Renal cortex interstitium (tissue), 11 donors: ENCODE measurements at regions not wholly inside any gene's neighbourhood (a gene's known extent, or its start where the extent isn't known, plus 50 kb on each side); places are given as distances from the start of the nearest gene placed in this dataset.
A peak's percentile ranks its signal among the peaks of the same experiment; 100 is the strongest.
"Not testable (repeated sequence)": the region's sequence is repeated elsewhere in the genome, so short reads cannot be mapped to it uniquely, and the experiment has no call there.

Experiments
- DNase-seq, 11 donors: peaks; one replicate each; pipeline ENCODE4 v3.0.0-alpha.2; 2013; ENCODE audit warnings: low read depth in 9 of 11, low spot score in 4 of 11; ENCODE audit errors: extremely low read depth in 1 of 11

- no peak for DNase-seq
Measured at GRCh38 chr16:51851111-51851510, 695.8 kb downstream of the TOX3 start.

- no peak for DNase-seq
Measured at GRCh38 chr16:51849715-51850114, 697.2 kb downstream of the TOX3 start.

- peak in 9 of 11 donors; percentile 57 to 85 (median 75) for DNase-seq
Measured at GRCh38 chr16:51845586-51846305, 694.7 kb upstream of the SALL1 start.

DNA sequence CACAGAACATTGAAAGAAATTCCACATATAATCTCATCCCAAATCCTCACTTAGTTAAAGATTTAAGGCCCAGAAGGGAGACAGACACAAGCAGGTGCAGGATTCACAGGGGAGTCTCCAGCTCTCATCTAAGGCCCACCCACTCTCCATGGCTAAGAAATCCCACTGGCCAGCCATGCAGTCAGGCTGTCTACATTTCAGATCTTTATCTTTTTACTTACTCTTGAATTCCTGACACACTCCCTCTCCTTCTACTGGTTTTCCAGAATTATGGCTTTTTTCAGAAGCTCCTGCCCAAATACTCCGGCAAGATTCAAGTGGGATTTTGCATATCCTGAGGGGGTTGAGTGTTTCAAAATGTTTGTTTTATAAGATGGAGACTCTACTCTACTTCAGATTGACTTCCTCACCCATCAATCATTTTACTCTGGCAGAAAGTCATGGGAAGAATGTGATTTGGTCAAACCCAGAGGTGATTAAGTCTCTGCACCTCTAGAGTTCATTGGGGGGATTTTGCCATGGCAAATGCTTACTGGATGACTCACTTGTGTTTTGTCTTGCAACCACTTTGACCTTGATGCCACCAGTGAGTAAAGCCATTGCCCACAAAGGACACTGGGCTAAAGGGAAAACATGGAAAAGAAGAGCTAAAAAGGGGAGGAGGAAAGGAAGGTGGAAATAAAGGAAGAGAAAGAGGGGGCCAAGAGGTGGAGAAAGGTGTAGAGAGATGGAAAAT is 688.8 kb upstream of the SALL1 start:
- no peak for DNase-seq

- no peak for DNase-seq
Measured at GRCh38 chr16:51834794-51835193, 683.7 kb upstream of the SALL1 start.

DNA sequence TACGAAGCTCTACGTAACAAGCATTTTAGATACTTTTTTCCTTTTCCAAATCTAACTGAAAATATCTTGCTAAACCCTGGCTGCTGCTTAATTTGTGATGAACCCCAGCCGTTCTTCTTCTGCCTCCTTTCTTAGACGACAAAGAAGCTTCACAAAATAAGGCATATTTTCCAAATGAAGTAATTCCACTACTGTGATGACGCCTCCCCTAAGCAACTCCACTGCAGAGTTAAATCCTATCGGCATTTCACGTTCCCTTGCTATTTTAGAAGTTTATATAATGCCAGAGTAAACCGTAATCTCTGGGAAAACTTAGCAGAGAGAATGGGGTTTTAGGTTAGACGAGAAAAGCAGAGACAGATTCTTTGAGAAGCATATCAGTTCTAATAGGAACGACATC is 683.1 kb upstream of the SALL1 start:
- peak in 3 of 11 donors; percentile 29 to 51 (median 44) for DNase-seq

DNA sequence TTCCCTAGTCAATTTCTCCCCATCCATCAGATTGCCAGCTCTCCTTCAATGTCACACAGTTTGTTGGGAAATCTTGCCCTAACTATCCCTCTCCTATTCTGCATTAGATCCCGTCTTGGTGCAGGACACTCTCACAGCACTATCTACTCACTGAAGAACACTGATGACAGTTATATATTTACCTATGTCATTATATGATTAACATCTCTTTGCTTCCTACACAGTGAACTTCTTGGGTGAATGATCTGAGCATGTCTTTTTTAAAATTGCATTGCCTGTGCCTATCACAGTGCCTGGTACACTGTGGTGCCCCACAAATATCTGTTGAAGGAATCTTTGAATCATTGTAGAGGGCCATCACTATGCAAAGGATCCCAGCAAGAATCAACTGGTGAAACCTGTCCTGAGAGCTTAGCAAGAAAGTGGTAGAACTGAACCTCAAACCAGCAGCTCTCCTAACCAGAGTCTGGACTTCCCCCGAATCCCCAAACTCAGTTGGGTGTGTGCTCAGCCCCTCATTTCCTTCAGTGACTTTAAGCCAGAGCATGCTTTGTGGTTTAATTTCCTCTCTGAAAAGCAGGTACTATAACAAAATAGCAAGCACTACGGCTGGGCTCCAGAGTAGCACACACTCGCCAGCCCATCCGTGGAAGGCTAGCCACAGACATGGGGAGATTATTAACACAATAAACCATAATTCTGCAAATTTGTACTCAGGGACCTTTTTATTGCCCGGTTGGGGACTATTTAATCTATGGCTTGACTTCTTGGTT is 680.7 kb upstream of the SALL1 start:
- DNase-seq = no peak

GRCh38 chr16:51831034-51831433 is 680.0 kb upstream of the SALL1 start:
- DNase-seq = not testable (repeated sequence)

DNA sequence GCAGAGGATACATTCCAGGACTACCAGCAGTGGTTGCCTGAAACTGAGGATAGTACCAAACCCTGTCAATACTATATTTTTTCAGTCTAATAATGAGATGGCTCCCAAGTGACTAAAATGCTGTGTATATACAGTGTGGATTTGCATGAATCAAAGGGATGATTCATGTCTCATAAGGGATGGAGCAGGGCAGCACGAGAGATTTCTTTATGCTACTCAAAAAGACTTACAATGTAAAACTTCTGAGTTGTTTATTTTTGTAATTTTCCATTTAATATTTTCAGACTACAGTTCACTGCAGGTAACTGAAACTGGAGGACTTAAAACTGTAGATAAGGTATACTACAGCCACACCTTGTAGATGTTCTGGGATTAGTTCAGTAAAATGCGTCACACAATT is 674.7 kb upstream of the SALL1 start:
- DNase-seq = no peak

GRCh38 chr16:51822471-51822870 is 671.4 kb upstream of the SALL1 start:
- DNase-seq = no peak

- no peak for DNase-seq
Measured at GRCh38 chr16:51821527-51821926, 670.5 kb upstream of the SALL1 start.

DNA sequence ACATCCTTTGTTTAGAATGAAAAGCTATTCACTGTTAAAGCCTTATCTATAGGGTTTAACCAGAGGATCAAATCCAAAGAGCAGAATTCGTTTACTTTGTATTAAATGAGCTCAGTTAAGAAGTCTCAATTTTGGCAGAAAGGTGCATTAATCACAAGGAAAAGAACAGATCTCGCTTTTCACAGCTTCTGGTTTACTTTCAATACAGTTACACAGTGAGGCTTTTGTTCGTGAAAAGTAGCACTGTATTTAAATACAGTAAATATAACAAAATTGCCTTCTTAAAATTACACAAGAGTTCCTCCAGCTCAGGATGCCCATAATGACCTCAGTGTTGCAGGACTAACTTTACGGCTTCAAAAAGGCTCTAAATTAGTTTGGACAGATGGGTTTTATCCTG is 669.1 kb upstream of the SALL1 start:
- DNase-seq = no peak

- DNase-seq = peak in 9 of 11 donors; percentile 42 to 76 (median 54)
Measured at GRCh38 chr16:51818342-51818944, 667.4 kb upstream of the SALL1 start.

- no peak for DNase-seq
Measured at GRCh38 chr16:51816929-51817328, 665.9 kb upstream of the SALL1 start.

DNA sequence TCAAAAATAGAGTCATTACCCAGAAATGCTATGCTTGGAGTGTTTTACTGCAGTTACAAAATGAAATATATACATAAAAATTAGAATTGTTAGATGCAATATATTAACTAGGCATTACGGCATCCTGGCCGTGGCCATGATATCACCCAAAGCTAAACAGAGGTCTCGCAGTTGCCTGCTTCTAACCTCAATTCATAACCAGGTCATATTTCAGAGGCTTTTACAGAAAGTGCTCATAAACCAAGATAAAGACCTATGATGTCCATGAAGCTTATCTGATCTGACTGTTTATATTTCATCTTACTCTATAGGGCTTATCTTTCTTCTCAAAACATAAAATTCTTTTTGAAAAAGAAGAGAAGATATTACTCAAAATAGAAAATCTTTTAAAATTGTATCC is 664.5 kb upstream of the SALL1 start:
- DNase-seq = no peak

DNA sequence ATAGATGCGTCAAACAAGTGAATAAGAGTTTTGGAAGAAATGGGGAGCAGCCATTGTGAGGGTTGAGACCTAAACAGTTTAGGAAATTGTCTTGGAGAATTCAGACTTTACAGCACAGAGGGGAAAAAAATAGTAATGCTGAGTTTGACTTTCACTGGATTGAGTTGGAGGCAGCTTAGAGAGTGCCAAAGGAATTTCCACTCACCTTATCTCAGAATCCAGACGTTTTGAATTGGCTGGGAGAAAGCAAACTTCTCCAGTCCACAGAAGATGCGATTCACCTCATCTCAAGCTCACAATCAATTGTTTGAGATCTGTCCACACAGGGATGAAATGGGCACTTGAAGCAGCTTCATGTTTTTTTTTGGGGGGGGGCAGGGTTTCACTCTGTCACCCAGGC is 663.5 kb upstream of the SALL1 start:
- no peak for DNase-seq

DNA sequence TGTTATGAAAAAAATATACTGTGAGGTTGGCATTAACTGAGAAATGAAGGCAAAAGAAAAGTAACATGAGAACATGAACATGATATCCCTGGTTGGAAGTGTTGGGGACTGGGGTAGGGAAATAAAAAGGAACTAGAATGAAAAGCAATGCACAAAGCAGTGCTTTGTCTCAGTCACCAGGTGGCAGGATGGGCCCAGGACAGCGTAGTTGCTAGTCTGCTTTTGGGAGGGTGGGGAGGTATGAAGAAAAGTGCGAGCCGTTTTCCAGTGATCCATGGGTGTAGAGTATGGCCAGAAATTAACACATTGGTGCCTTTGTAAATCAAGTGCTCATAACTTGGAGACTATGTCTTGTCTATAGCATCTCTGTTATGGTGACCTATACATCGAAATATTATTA is 662.5 kb upstream of the SALL1 start:
- DNase-seq = no peak

DNA sequence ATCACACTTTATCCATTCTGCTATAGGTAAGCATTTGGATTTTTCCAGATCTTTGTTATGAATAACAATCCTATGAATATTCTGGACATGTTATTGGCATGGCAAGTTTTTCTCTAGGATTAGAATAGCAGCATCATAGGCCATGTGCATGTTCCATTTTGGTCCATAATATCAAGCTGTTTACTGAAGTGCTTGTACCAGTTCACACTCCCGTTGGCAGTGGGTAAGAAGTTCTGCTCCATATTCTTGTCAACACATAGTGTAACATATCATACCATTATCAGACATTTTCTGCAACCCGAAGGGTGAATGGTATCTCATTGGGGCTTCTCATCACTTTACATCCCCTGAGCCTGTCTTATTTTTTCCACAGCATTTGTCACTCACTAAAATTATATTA is 661.9 kb upstream of the SALL1 start:
- no peak for DNase-seq

GRCh38 chr16:51807551-51807950 is 656.5 kb upstream of the SALL1 start:
- no peak for DNase-seq

DNA sequence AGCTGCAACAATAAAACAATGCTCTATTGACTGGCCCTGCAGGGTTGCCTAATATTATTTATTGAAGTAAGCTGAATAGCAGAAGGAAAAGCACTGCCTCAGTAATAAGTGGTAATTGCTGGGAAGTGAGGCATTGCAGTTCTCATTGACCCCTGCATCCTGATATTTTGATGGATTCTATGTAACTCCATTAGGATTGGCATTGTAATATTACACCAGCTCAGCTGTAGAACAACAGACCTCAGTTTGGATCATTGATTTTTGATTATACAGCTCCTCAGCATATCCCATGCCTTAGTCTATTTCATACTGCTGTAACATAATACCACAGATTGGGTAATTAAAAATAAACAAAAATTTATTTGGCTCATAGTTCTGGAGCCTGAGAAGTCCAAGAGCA is 650.6 kb upstream of the SALL1 start:
- no peak for DNase-seq
